PC-9 (cell line): ENCODE measurements at regions not wholly inside any gene's neighbourhood (a gene's known extent, or its start where the extent isn't known, plus 50 kb on each side); places are given as distances from the start of the nearest gene placed in this dataset.

Experiments
- BruUV-seq: library from RNA; stranded (reverse); fragments of 400-500 nt; replicated peaks from 2 replicates; lab custom pipeline; 2021; lab: Mats Ljungman, UMichigan
- CTCF ChIA-PET: fragments of 300-600 bp; sonication (Branson Sonifier 250); formaldehyde crosslinking; loops from one replicate; lab custom pipeline; 2022; ENCODE audit warnings: antibody characterized with exemption; lab: Charles Lee
- POLR2A ChIA-PET: fragments of 300-600 bp; sonication (Branson Sonifier 250); formaldehyde crosslinking; loops from one replicate; lab custom pipeline; 2022; ENCODE audit warnings: antibody characterized with exemption; ENCODE audit not compliant: unreplicated experiment; lab: Charles Lee
- DNase-seq, 2 experiments: peaks; one replicate each; pipeline versions ENCODE4 v3.0.0 to v3.0.0-alpha.2; 2015 to 2022; ENCODE audit warnings: mixed read lengths in 1 of 2
- H2AFZ ChIP-seq: fragments of 200-600 bp; sonication (generic); 2 replicates; pipeline ENCODE4 v1.8.1; 2017; ENCODE audit warnings: antibody characterized with exemption
- H3F3A ChIP-seq: fragments of 200-600 bp; sonication (generic); 2 replicates; pipeline ENCODE4 v1.8.1; 2017; ENCODE audit warnings: antibody characterized with exemption, mild to moderate bottlenecking, low read depth; ENCODE audit not compliant: insufficient read depth
- H3K27ac ChIP-seq: fragments of 200-600 bp; sonication (generic); 2 replicates; pipeline ENCODE4 v1.6.1; 2016; ENCODE audit warnings: mixed run types
- H3K27me3 ChIP-seq: fragments of 200-600 bp; sonication (generic); 2 replicates; pipeline ENCODE4 v1.6.1; 2016; ENCODE audit warnings: low read depth, mixed run types; ENCODE audit not compliant: insufficient read depth
- H3K36me3 ChIP-seq: fragments of 200-600 bp; sonication (generic); 2 replicates; pipeline ENCODE4 v1.6.1; 2016; ENCODE audit warnings: low read depth, mixed run types
- H3K4me1 ChIP-seq: fragments of 200-600 bp; sonication (generic); replicated peaks from 2 replicates; pipeline ENCODE4 v1.6.1; 2016; ENCODE audit warnings: mixed run types; ENCODE audit not compliant: insufficient read depth
- H3K4me2 ChIP-seq: fragments of 200-600 bp; sonication (generic); 2 replicates; pipeline ENCODE4 v1.6.1; 2017; ENCODE audit warnings: mixed run types
- H3K4me3 ChIP-seq: fragments of 200-600 bp; sonication (generic); 2 replicates; pipeline ENCODE4 v1.6.1; 2016; ENCODE audit warnings: mixed run types
- H3K79me2 ChIP-seq: fragments of 200-600 bp; sonication (generic); 2 replicates; pipeline ENCODE4 v1.6.1; 2017; ENCODE audit warnings: low read depth, mixed run types
- H3K9me2 ChIP-seq: fragments of 200-600 bp; sonication (generic); 2 replicates; pipeline ENCODE4 v1.8.1; 2017; ENCODE audit warnings: mild to moderate bottlenecking; ENCODE audit not compliant: insufficient read depth
- H3K9me3 ChIP-seq: fragments of 200-600 bp; sonication (generic); 2 replicates; pipeline ENCODE4 v1.8.1; 2016; ENCODE audit warnings: low read depth; ENCODE audit not compliant: insufficient read depth
- H4K20me1 ChIP-seq: fragments of 200-600 bp; sonication (generic); 2 replicates; pipeline ENCODE4 v1.8.1; 2017; ENCODE audit not compliant: insufficient read depth
- CTCF ChIP-seq: fragments of 200-600 bp; sonication (generic); conservative IDR thresholded peaks from 2 replicates; pipeline ENCODE4 v1.6.1; 2017; ENCODE audit warnings: mixed run types, antibody characterized with exemption, mild to moderate bottlenecking, moderate library complexity
- EZH2 ChIP-seq: fragments of 200-600 bp; sonication (generic); IDR thresholded peaks from 2 replicates; pipeline ENCODE4 v1.8.0; 2017; ENCODE audit warnings: antibody characterized with exemption, low read depth
- intact Hi-C: fragments of 100-400 bp; cut with micrococcal nuclease; formaldehyde crosslinking; loops from one replicate; pipeline ENCODE4 v1.10.0; 2022; ENCODE audit not compliant: unreplicated experiment

GRCh38 chr3:94349310-94349878 is 286.5 kb downstream of the NSUN3 start:
- CTCF ChIA-PET, result no interaction called here
- POLR2A ChIA-PET, result no interaction called here

GRCh38 chr3:94356581-94356980 is 293.7 kb downstream of the NSUN3 start:
- Histone ChIP-seq H3K79me2 (no peaks in the 10 kb centered on the region), H3K27me3 (no peaks in the 10 kb centered on the region), H3K4me3 (no peak overlapping the region), H3K9me2 (no peaks in the 10 kb centered on the region), H3K27ac (no peak overlapping the region), H3K4me1 (no peaks in the 10 kb centered on the region), H3F3A (no peaks in the 10 kb centered on the region; the same call in 1 of the 2 replicates), H4K20me1 (no peaks in the 10 kb centered on the region), H3K4me2 (no peak overlapping the region), H2AFZ (no peak overlapping the region; the same call in 1 of the 2 replicates), H3K9me3 (no peaks in the 10 kb centered on the region), H3K36me3 (no peaks in the 10 kb centered on the region)
- BruUV-seq, result no TSS peak
- intact Hi-C loops, result no loop called here
- POLR2A ChIA-PET, result no interaction called here
- TF ChIP-seq EZH2, result no peak
- no peak for TF ChIP-seq CTCF
- CTCF ChIA-PET, result no interaction called here
- no peak for DNase-seq

More at GRCh38 chr3:94349310-94349878, 286.5 kb downstream of the NSUN3 start:
- no peaks in the 10 kb centered on the region for H3K9me2 ChIP-seq
- no peak overlapping the region for H3K4me2 ChIP-seq
- no peaks in the 10 kb centered on the region for H3K4me1 ChIP-seq
- intact Hi-C loops, result no loop called here
- H3K36me3 ChIP-seq, result no peaks in the 10 kb centered on the region
- H3K79me2 ChIP-seq, result no peaks in the 10 kb centered on the region
- H2AFZ ChIP-seq, result no peak overlapping the region
- H3K4me3 ChIP-seq, result no peak overlapping the region
- H4K20me1 ChIP-seq, result no peaks in the 10 kb centered on the region
- H3K27me3 ChIP-seq, result no peaks in the 10 kb centered on the region
- no peak overlapping the region for H3K27ac ChIP-seq
- no peaks in the 10 kb centered on the region for H3K9me3 ChIP-seq
- TF ChIP-seq CTCF, result no peak
- TF ChIP-seq EZH2, result no peak
- no peak for DNase-seq
- H3F3A ChIP-seq, result no peaks in the 10 kb centered on the region
- BruUV-seq, result no TSS peak

GRCh38 chr3:94359996-94360395 is 297.1 kb downstream of the NSUN3 start:
- ChIA-PET CTCF (no interaction called here), POLR2A (no interaction called here)
- H3K9me3 ChIP-seq, result no peaks in the 10 kb centered on the region

More at GRCh38 chr3:94359996-94360395, 297.1 kb downstream of the NSUN3 start:
- H4K20me1 ChIP-seq, result no peaks in the 10 kb centered on the region
- no peak for DNase-seq
- H3F3A ChIP-seq, result no peaks in the 10 kb centered on the region; the same call in 1 of the 2 replicates
- no peak overlapping the region for H2AFZ ChIP-seq
- H3K4me2 ChIP-seq, result no peak overlapping the region
- no peaks in the 10 kb centered on the region for H3K27me3 ChIP-seq
- no peak overlapping the region for H3K27ac ChIP-seq
- H3K4me3 ChIP-seq, result no peak overlapping the region
- H3K36me3 ChIP-seq, result no peaks in the 10 kb centered on the region
- H3K4me1 ChIP-seq, result no peaks in the 10 kb centered on the region
- intact Hi-C loops, result no loop called here
- BruUV-seq, result no TSS peak
- no peaks in the 10 kb centered on the region for H3K9me2 ChIP-seq
- no peaks in the 10 kb centered on the region for H3K79me2 ChIP-seq
- TF ChIP-seq CTCF, result no peak
- no peak for TF ChIP-seq EZH2
